Muscle layer of duodenum (tissue), 2 donors: ENCODE measurements at regions not wholly inside any gene's neighbourhood (a gene's known extent, or its start where the extent isn't known, plus 50 kb on each side); places are given as distances from the start of the nearest gene placed in this dataset.
"Not testable (repeated sequence)": the region's sequence is repeated elsewhere in the genome, so short reads cannot be mapped to it uniquely, and the experiment has no call there.

Experiments used
- H3K27ac ChIP-seq: one replicate; pipeline ENCODE4 v1.7.0; 2013; ENCODE audit warnings: mild to moderate bottlenecking, low read length
- H3K27me3 ChIP-seq: one replicate; pipeline ENCODE4 v1.7.0; 2013; ENCODE audit warnings: low read depth, mild to moderate bottlenecking, control low read depth, low read length
- H3K36me3 ChIP-seq, 2 donors: one replicate each; pipeline ENCODE4 v1.7.0; 2013; ENCODE audit warnings: low read length in 2 of 2, control low read depth in 1 of 2, mild to moderate bottlenecking in 1 of 2; ENCODE audit not compliant: insufficient read depth in 2 of 2, control insufficient read depth in 1 of 2
- H3K4me1 ChIP-seq, 2 donors: one replicate each; pipeline ENCODE4 v1.7.0; 2013; ENCODE audit warnings: low read length in 2 of 2, mild to moderate bottlenecking in 2 of 2, control low read depth in 1 of 2, moderate library complexity in 1 of 2; ENCODE audit not compliant: insufficient read depth in 2 of 2, control insufficient read depth in 1 of 2
- H3K4me3 ChIP-seq, 2 donors: one replicate each; pipeline ENCODE4 v1.7.0; 2013; ENCODE audit warnings: low read length in 2 of 2, low read depth in 1 of 2, mild to moderate bottlenecking in 1 of 2
- H3K9me3 ChIP-seq, 2 donors: one replicate each; pipeline ENCODE4 v1.7.0; 2013; ENCODE audit warnings: low read length in 2 of 2, control low read depth in 1 of 2, mild to moderate bottlenecking in 1 of 2; ENCODE audit not compliant: control insufficient read depth in 1 of 2
- donor health status: healthy.

DNA sequence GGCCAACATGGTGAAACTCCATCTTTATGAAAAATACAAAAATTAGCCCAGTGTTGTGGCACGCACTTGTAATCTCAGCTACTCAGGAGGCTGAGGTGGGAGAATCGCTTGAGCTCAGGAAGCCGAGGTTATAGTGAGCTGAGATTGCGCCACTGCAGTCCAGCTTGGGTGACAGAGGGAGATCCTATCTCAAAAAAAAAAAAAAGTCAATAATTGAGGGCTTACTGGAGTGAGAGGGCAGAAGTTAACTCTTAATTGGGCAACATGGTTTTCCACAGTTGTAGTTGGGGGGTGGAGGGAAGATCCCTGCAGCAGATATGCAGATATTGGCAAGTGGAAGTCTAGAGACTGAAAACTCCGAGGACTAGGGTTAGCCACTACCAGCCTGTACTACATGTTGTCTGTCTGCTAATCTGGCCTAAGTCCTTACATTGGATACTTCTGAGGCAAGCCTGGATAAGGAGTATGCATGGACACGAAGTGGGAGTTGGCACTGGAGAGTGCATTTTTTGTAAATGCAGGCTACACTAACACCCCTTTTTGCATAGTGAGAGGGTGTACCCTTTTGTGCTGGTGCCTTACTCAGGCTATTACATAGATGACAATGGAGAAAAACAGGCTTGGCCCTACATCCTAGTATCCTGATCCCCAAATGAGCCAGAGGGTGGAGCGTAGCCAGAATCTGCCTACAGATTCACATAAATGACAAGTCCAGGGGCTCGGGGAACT, 89.0 kb upstream of the NIPBL start:
- no peaks in the 10 kb centered on the region for H3K9me3 ChIP-seq
- no peaks in the 10 kb centered on the region for H3K36me3 ChIP-seq
- H3K4me3 ChIP-seq = no peak overlapping the region
- no peak overlapping the region for H3K27ac ChIP-seq
- H3K27me3 ChIP-seq = no peaks in the 10 kb centered on the region
- no peaks in the 10 kb centered on the region for H3K4me1 ChIP-seq

DNA sequence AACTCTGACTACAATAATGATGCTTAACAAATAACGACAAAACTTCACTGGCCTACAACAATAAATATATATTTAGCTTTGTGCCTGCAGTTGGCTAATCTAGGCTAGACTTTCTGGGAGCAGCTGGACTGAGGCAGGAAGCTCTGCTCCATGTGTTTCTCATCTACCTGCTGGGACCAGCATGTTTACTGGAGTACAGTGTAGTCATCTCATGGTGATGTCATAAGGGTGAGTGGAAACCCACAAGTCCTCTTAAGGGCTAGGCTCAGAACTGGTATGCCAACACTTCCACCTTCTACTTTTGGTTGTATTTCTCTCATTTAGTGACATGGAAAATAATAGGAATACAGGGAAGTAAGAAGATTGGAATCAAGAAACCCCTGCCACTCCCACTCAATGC, 85.7 kb upstream of the NIPBL start:
- Histone ChIP-seq H3K4me3 (no peak overlapping the region), H3K36me3 (no peaks in the 10 kb centered on the region), H3K4me1 (no peaks in the 10 kb centered on the region), H3K9me3 (no peaks in the 10 kb centered on the region), H3K27ac (no peak overlapping the region), H3K27me3 (no peaks in the 10 kb centered on the region)

GRCh38 chr5:36792560-36793180, 83.9 kb upstream of the NIPBL start:
- H3K4me3 ChIP-seq = no peak overlapping the region
- no peaks in the 10 kb centered on the region for H3K4me1 ChIP-seq
- no peak overlapping the region for H3K27ac ChIP-seq
- H3K27me3 ChIP-seq = no peaks in the 10 kb centered on the region
- no peaks in the 10 kb centered on the region for H3K9me3 ChIP-seq
- no peaks in the 10 kb centered on the region for H3K36me3 ChIP-seq

GRCh38 chr5:36795366-36795765, 81.2 kb upstream of the NIPBL start:
- no peaks in the 10 kb centered on the region for H3K27me3 ChIP-seq
- H3K27ac ChIP-seq = no peak overlapping the region
- no peak overlapping the region for H3K4me3 ChIP-seq
- H3K36me3 ChIP-seq = no peaks in the 10 kb centered on the region
- no peaks in the 10 kb centered on the region for H3K4me1 ChIP-seq
- no peaks in the 10 kb centered on the region for H3K9me3 ChIP-seq

DNA sequence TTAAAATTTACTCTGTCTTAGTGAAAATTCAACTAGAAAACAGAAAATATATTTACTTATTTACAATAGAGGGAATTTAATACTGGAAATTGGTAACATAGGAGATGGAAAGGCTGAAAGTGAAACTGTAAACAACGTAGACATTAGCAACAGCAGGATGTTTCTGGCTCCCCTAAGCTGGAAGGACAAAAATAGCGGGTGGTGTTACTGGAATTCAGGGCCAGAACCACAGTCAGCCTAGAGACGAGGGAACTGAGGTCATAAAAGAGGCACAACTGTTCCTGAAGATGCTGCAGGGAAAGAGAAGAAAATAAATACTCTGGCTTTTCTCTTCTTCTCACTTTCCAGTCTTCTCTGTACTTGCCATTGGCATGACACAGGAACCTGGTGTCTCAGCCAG, 80.4 kb upstream of the NIPBL start:
- no peaks in the 10 kb centered on the region for H3K36me3 ChIP-seq
- no peaks in the 10 kb centered on the region for H3K4me1 ChIP-seq
- H3K4me3 ChIP-seq = no peak overlapping the region
- H3K27ac ChIP-seq = no peak overlapping the region
- no peaks in the 10 kb centered on the region for H3K27me3 ChIP-seq
- H3K9me3 ChIP-seq = no peaks in the 10 kb centered on the region

- Histone ChIP-seq H3K27me3 (no peaks in the 10 kb centered on the region), H3K4me3 (no peak overlapping the region), H3K36me3 (no peaks in the 10 kb centered on the region), H3K9me3 (no peaks in the 10 kb centered on the region), H3K4me1 (no peaks in the 10 kb centered on the region), H3K27ac (no peak overlapping the region)
Measured at GRCh38 chr5:36801523-36801922, 75.0 kb upstream of the NIPBL start.

DNA sequence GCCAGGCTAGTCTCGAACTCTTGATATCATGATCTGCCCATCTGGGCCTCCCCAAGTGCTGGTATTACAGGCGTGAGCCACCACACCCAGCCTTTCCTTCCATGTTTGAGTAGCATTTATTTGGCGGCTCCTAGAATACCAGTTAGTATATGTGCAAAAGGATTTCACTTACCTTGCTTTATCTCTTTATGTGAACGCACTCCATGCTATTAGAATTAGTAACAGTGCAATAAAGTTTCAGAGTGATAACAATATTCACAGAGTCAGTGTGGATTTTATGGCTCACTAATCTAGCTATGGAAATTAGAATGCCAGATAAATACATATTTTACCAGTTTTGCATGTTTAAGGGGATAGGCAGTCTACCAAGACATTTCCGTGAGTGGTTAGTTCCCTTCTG, 74.4 kb upstream of the NIPBL start:
- H3K36me3 ChIP-seq = no peaks in the 10 kb centered on the region
- H3K27ac ChIP-seq = no peak overlapping the region
- no peak overlapping the region for H3K4me3 ChIP-seq
- H3K9me3 ChIP-seq = no peaks in the 10 kb centered on the region
- H3K4me1 ChIP-seq = no peaks in the 10 kb centered on the region
- H3K27me3 ChIP-seq = no peaks in the 10 kb centered on the region

DNA sequence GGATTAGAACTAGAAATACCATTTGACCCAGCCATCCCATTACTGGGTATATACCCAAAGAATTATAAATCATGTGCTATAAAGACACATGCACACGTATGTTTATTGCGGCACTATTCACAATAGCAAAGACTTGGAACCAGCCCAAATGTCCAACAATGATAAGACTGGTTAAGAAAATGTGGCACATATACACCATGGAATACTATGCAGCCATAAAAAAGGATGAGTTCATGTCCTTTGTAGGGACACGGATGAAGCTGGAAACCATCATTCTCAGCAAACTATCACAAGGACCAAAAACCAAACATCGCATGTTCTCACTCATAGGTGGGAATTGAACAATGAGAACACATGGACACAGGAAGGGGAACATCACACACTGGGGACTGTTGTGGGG, 63.3 kb upstream of the NIPBL start:
- H3K27ac ChIP-seq, H3K4me3 ChIP-seq, H3K36me3 ChIP-seq, H3K4me1 ChIP-seq, H3K9me3 ChIP-seq, H3K27me3 ChIP-seq: not testable (repeated sequence)

DNA sequence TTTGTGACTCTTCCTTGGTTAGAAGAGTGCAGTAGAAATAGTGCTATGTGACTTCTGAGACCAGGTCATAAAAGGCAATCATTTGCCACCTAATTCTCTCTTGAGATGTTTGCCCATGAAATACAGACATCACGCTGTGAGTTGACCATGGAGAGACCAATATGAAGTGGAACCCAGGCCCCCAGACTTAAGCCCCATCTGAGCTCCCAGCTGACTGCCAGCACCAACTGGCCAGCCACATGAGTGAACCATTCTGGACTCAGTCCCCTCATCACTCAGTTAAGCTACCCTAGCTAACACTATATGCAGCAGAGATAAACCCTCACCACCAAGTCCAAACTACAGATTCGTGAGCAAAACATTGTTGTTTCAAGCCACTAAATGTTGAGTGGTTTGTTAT, 60.7 kb upstream of the NIPBL start:
- Histone ChIP-seq H3K9me3 (no peaks in the 10 kb centered on the region), H3K36me3 (no peaks in the 10 kb centered on the region), H3K4me1 (no peaks in the 10 kb centered on the region), H3K27ac (no peak overlapping the region), H3K4me3 (no peak overlapping the region), H3K27me3 (no peaks in the 10 kb centered on the region)

- no peaks in the 10 kb centered on the region for H3K36me3 ChIP-seq
- no peaks in the 10 kb centered on the region for H3K4me1 ChIP-seq
- no peak overlapping the region for H3K27ac ChIP-seq
- H3K4me3 ChIP-seq = no peak overlapping the region
- no peaks in the 10 kb centered on the region for H3K27me3 ChIP-seq
- H3K9me3 ChIP-seq = peaks cover 0 to 2% of the 10 kb centered on the region in 2 donors
Measured at GRCh38 chr5:36820900-36821299, 55.7 kb upstream of the NIPBL start.

DNA sequence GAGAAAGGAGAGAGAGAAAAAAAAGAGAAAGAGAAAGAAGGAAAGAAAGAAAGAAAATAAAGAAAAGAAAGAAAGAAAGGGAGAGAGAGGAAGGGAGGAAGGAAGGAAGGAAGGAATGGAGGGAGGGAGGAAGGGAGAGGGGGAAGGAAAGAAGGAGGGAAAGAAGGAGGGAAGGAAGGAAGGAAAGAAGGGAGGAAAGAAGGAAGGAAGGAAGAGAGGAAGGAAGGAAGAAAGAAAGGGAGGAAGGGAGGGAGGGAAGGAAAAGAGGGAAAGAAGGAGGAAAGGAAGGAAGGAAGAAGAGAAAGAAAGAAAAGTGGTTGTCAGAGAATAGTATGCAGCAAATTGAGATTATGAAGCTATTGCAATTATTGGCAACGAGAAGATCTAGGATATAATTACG, 49.9 kb upstream of the NIPBL start:
- Histone ChIP-seq H3K4me3 (no peak overlapping the region), H3K9me3 (peaks cover 0 to 2% of the 10 kb centered on the region in 2 donors), H3K27me3 (no peaks in the 10 kb centered on the region), H3K4me1 (no peaks in the 10 kb centered on the region), H3K36me3 (no peaks in the 10 kb centered on the region), H3K27ac (no peak overlapping the region)
